Fibroblast of lung (primary cell): ENCODE measurements at regions not wholly inside any gene's neighbourhood (a gene's known extent, or its start where the extent isn't known, plus 50 kb on each side); places are given as distances from the start of the nearest gene placed in this dataset.

Experiments
- DNase-seq, 2 donors: peaks; one replicate each; pipeline versions ENCODE4 v3.0.0 to v3.0.0-alpha.2; 2010; ENCODE audit warnings: low read depth in 2 of 2
- H2AFZ ChIP-seq: 2 replicates; pipeline ENCODE4 v1.5.1; 2012; ENCODE audit warnings: low read length, control low read depth, inconsistent platforms
- H3K27ac ChIP-seq: 2 replicates; pipeline ENCODE4 v1.5.1; 2011; ENCODE audit warnings: low read length, control low read depth; ENCODE audit not compliant: insufficient read depth
- H3K27me3 ChIP-seq: 2 replicates; pipeline ENCODE4 v1.5.1; 2011; ENCODE audit warnings: mild to moderate bottlenecking, low read length; ENCODE audit not compliant: control insufficient read depth, insufficient read depth
- H3K36me3 ChIP-seq: 2 replicates; pipeline ENCODE4 v1.5.1; 2011; ENCODE audit warnings: low read length; ENCODE audit not compliant: control insufficient read depth, insufficient read depth
- H3K4me1 ChIP-seq: 2 replicates; pipeline ENCODE4 v1.5.1; 2011; ENCODE audit warnings: low read length; ENCODE audit not compliant: control insufficient read depth, insufficient read depth; ENCODE audit errors: extremely low read depth
- H3K4me2 ChIP-seq: 2 replicates; pipeline ENCODE4 v1.5.1; 2011; ENCODE audit warnings: low read length, control low read depth; ENCODE audit not compliant: insufficient read depth; ENCODE audit errors: extremely low read depth
- H3K4me3 ChIP-seq, 4 experiments: fragments of 200-600 bp in 1 of 4; sonication (generic) in 1 of 4; replicated peaks in 1 of 4; 2 replicates each; pipeline ENCODE4 v1.5.1; 2011 to 2016; ENCODE audit warnings: low read length in 4 of 4, low read depth in 3 of 4, mild to moderate bottlenecking in 3 of 4, control low read depth in 2 of 4, inconsistent platforms in 1 of 4, mixed read lengths in 1 of 4; ENCODE audit not compliant: insufficient read depth in 1 of 4; ENCODE audit errors: control extremely low read depth in 1 of 4
- H3K79me2 ChIP-seq: 2 replicates; pipeline ENCODE4 v1.5.1; 2012; ENCODE audit warnings: mild to moderate bottlenecking, low read length, inconsistent platforms; ENCODE audit not compliant: control insufficient read depth, insufficient read depth
- H3K9ac ChIP-seq: 2 replicates; pipeline ENCODE4 v1.5.1; 2011; ENCODE audit warnings: mild to moderate bottlenecking, low read length, control low read depth; ENCODE audit not compliant: insufficient read depth
- H3K9me3 ChIP-seq: 2 replicates; pipeline ENCODE4 v1.5.1; 2012; ENCODE audit warnings: low read depth, low read length; ENCODE audit not compliant: control insufficient read depth, insufficient read depth
- H4K20me1 ChIP-seq: 2 replicates; pipeline ENCODE4 v1.5.1; 2011; ENCODE audit warnings: low read length; ENCODE audit not compliant: control insufficient read depth, insufficient read depth; ENCODE audit errors: extremely low read depth
- EZH2 ChIP-seq: IDR thresholded peaks from 2 replicates; pipeline ENCODE4 v1.5.1; 2012; ENCODE audit warnings: low read length, control low read depth, mild to moderate bottlenecking; ENCODE audit errors: missing control alignments
- TF ChIP-seq, protein P1 (sequence below), 2 donors: IDR thresholded peaks in 1 of 2; conservative IDR thresholded peaks in 1 of 2; 1 replicate in 1 of 2; 2 replicates in 1 of 2; pipeline ENCODE4 v1.5.1; 2011 to 2012; ENCODE audit warnings: low read length in 2 of 2, control low read depth in 1 of 2, inconsistent platforms in 1 of 2, low read depth in 1 of 2, mild to moderate bottlenecking in 1 of 2

GRCh38 chr12:24197532-24197931, 248.1 kb upstream of the SOX5 start:
- TF ChIP-seq EZH2: no peak
- no peak for DNase-seq
- no peak overlapping the region for H3K4me2 ChIP-seq

DNA sequence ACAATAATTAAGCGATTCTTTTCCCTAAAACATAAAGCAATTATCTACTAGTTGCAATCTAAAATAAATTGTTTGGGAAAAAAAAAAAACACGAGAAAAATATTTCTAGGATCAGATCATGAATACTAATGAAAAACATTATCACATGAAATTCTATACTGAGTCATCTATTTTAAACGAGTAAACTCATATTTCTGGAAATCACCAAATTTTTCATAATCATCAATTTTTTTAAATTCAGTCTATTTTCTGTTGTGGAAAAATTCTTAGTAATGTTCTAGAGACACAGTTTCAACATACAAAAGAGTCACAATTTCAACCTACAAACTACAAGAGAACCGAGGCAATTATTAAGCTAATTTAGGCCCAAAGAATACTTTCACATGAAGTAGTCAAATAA, 245.6 kb upstream of the SOX5 start:
- no peaks in the 10 kb centered on the region for H3K9me3 ChIP-seq
- H3K4me1 ChIP-seq: peaks cover 10% of the 10 kb centered on the region
- TF ChIP-seq EZH2: no peak
- TF ChIP-seq, protein P1, sequence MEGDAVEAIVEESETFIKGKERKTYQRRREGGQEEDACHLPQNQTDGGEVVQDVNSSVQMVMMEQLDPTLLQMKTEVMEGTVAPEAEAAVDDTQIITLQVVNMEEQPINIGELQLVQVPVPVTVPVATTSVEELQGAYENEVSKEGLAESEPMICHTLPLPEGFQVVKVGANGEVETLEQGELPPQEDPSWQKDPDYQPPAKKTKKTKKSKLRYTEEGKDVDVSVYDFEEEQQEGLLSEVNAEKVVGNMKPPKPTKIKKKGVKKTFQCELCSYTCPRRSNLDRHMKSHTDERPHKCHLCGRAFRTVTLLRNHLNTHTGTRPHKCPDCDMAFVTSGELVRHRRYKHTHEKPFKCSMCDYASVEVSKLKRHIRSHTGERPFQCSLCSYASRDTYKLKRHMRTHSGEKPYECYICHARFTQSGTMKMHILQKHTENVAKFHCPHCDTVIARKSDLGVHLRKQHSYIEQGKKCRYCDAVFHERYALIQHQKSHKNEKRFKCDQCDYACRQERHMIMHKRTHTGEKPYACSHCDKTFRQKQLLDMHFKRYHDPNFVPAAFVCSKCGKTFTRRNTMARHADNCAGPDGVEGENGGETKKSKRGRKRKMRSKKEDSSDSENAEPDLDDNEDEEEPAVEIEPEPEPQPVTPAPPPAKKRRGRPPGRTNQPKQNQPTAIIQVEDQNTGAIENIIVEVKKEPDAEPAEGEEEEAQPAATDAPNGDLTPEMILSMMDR (conservative IDR thresholded peaks at IDR 0.05 in 1 of 2, IDR thresholded peaks at IDR 0.05 in 1 of 2; ENCODE audit: low read depth in 1 of 2, low read length in 2 of 2): no peak
- no peak for DNase-seq
- no peaks in the 10 kb centered on the region for H3K27me3 ChIP-seq
- H3K36me3 ChIP-seq: no peaks in the 10 kb centered on the region
- no peak overlapping the region for H2AFZ ChIP-seq
- no peak overlapping the region for H3K9ac ChIP-seq
- H3K4me2 ChIP-seq: no peak overlapping the region
- H3K4me3 ChIP-seq: no peak overlapping the region
- H3K27ac ChIP-seq: no peak overlapping the region
- no peaks in the 10 kb centered on the region for H3K79me2 ChIP-seq
- H4K20me1 ChIP-seq: no peaks in the 10 kb centered on the region

More at GRCh38 chr12:24197532-24197931, 248.1 kb upstream of the SOX5 start:
- no peaks in the 10 kb centered on the region for H3K9me3 ChIP-seq
- H3K4me1 ChIP-seq: peaks cover 10% of the 10 kb centered on the region
- H4K20me1 ChIP-seq: no peaks in the 10 kb centered on the region
- H3K9ac ChIP-seq: no peak overlapping the region
- no peaks in the 10 kb centered on the region for H3K79me2 ChIP-seq
- no peak overlapping the region for H2AFZ ChIP-seq
- no peaks in the 10 kb centered on the region for H3K36me3 ChIP-seq
- H3K27ac ChIP-seq: no peak overlapping the region
- H3K4me3 ChIP-seq: no peak overlapping the region
- no peaks in the 10 kb centered on the region for H3K27me3 ChIP-seq

GRCh38 chr12:24191117-24191516, 241.6 kb upstream of the SOX5 start:
- no peak for DNase-seq
- no peak overlapping the region for H3K27ac ChIP-seq
- H3K4me2 ChIP-seq: no peak overlapping the region
- no peaks in the 10 kb centered on the region for H3K79me2 ChIP-seq
- H4K20me1 ChIP-seq: no peaks in the 10 kb centered on the region
- no peak for TF ChIP-seq EZH2
- TF ChIP-seq, protein P1 (conservative IDR thresholded peaks at IDR 0.05 in 1 of 2, IDR thresholded peaks at IDR 0.05 in 1 of 2; ENCODE audit: low read depth in 1 of 2, low read length in 2 of 2): no peak
- no peaks in the 10 kb centered on the region for H3K36me3 ChIP-seq
- H3K27me3 ChIP-seq: no peaks in the 10 kb centered on the region
- H3K4me3 ChIP-seq: no peak overlapping the region
- no peaks in the 10 kb centered on the region for H3K9me3 ChIP-seq
- no peak overlapping the region for H2AFZ ChIP-seq
- no peaks in the 10 kb centered on the region for H3K4me1 ChIP-seq
- no peak overlapping the region for H3K9ac ChIP-seq

DNA sequence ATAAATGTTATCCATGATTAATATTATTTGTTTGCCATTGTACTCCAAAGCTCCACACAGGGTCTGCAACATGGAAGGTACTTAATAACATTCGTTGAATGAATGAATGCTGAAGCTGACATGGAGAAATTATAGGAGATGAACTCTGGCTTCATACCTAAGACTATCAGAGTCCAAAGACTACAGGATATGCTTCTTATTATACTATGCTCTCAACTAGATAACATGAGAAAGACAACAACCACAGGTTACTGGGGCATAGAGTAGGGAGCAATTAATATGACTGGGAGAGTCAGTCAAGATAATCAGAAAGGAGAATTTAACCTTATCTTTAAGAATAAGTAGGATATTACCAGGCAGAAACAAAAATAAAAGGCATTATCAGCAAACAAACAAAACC, 236.3 kb upstream of the SOX5 start:
- H3K9me3 ChIP-seq: no peaks in the 10 kb centered on the region
- DNase-seq: no peak
- no peak overlapping the region for H3K4me2 ChIP-seq
- no peaks in the 10 kb centered on the region for H3K27me3 ChIP-seq
- no peak overlapping the region for H2AFZ ChIP-seq
- H3K4me1 ChIP-seq: no peaks in the 10 kb centered on the region
- H3K36me3 ChIP-seq: no peaks in the 10 kb centered on the region
- TF ChIP-seq EZH2: no peak
- TF ChIP-seq, protein P1 (conservative IDR thresholded peaks at IDR 0.05 in 1 of 2, IDR thresholded peaks at IDR 0.05 in 1 of 2; ENCODE audit: low read depth in 1 of 2, low read length in 2 of 2): no peak
- no peak overlapping the region for H3K27ac ChIP-seq
- H3K79me2 ChIP-seq: no peaks in the 10 kb centered on the region
- no peak overlapping the region for H3K4me3 ChIP-seq
- H3K9ac ChIP-seq: no peak overlapping the region
- H4K20me1 ChIP-seq: no peaks in the 10 kb centered on the region
